ENCODE measurements at regions not wholly inside any gene's neighbourhood (a gene's known extent, or its start where the extent isn't known, plus 50 kb on each side); places are given as distances from the start of the nearest gene placed in this dataset.

GRCh38 chr6:132019586-132019985, 68.4 kb upstream of the CCN2 start:
- TF ChIP-seq CTCF (IDR thresholded peaks at IDR 0.05) (no peak), POLR2A (IDR thresholded peaks at IDR 0.05) (no peak), POLR2AphosphoS5 (IDR thresholded peaks at IDR 0.05) (no peak)
